ENCODE measurements at regions not wholly inside any gene's neighbourhood (a gene's known extent, or its start where the extent isn't known, plus 50 kb on each side); places are given as distances from the start of the nearest gene placed in this dataset.
"Not testable (repeated sequence)": the region's sequence is repeated elsewhere in the genome, so short reads cannot be mapped to it uniquely, and the experiment has no call there.

DNA sequence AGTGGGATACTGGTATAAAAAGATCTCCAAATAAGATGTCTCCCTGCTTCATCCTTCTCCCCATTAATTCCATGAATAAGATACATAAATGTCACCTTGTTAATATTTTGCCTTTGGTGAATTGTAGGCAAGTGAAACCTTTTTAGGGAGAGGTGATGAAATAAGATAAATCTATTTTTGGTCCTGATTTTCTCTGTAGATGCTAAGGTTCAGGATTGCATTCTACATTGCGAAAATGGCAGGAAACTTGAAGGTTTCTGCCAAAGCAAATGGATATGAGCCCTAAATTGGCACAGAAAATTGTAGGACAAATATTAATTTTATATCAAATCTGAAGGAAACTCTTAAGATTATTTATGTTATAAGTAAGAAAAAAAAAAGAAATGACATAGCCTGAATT is 107.1 kb downstream of the PLPPR4 start:
- TF ChIP-seq, protein P1, sequence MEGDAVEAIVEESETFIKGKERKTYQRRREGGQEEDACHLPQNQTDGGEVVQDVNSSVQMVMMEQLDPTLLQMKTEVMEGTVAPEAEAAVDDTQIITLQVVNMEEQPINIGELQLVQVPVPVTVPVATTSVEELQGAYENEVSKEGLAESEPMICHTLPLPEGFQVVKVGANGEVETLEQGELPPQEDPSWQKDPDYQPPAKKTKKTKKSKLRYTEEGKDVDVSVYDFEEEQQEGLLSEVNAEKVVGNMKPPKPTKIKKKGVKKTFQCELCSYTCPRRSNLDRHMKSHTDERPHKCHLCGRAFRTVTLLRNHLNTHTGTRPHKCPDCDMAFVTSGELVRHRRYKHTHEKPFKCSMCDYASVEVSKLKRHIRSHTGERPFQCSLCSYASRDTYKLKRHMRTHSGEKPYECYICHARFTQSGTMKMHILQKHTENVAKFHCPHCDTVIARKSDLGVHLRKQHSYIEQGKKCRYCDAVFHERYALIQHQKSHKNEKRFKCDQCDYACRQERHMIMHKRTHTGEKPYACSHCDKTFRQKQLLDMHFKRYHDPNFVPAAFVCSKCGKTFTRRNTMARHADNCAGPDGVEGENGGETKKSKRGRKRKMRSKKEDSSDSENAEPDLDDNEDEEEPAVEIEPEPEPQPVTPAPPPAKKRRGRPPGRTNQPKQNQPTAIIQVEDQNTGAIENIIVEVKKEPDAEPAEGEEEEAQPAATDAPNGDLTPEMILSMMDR (IDR thresholded peaks at IDR 0.05; ENCODE audit: low read depth, low read length) = no peak
- TF ChIP-seq POLR2A (IDR thresholded peaks at IDR 0.05; ENCODE audit: extremely low read depth, insufficient read length) (no peak), MYC (IDR thresholded peaks at IDR 0.05; ENCODE audit: low read depth, low read length) (no peak)
- TF ChIP-seq, protein P2, sequence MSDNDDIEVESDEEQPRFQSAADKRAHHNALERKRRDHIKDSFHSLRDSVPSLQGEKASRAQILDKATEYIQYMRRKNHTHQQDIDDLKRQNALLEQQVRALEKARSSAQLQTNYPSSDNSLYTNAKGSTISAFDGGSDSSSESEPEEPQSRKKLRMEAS (IDR thresholded peaks at IDR 0.05; ENCODE audit: low read depth, low read length) = no peak
- no peak overlapping the region for H3K4me3 ChIP-seq (ENCODE audit: low read depth, low read length)
- no peak for DNase-seq (ENCODE audit: low read depth)

DNA sequence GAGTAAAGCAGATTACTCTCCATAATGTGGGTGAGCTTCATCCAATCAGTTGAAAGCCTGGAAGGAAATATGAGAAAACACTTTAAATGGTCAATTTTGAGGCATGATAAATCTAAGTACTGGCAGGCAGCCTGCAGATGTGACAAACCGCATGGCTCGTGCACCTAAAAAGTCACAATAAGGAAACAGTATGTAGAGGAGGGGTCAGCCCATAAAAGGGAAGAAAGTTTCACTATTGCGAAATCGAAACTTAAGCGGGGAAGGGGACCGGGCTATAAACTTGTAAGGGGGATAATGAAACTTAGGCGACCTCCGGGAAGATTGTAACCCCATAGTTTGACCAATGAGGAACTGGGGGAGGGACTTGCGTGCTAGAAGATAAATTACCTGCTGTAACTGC is 109.8 kb downstream of the PLPPR4 start:
- H3K4me3 ChIP-seq (ENCODE audit: low read depth, low read length) = no peak overlapping the region
- peak; percentile 55 for DNase-seq (ENCODE audit: low read depth)
- TF ChIP-seq POLR2A (IDR thresholded peaks at IDR 0.05; ENCODE audit: extremely low read depth, insufficient read length) = no peak
- TF ChIP-seq MYC (IDR thresholded peaks at IDR 0.05; ENCODE audit: low read depth, low read length) = 0 out of 2 replicates have a peak, but pooled peaks have one; percentile 23
- TF ChIP-seq, protein P2 (IDR thresholded peaks at IDR 0.05; ENCODE audit: low read depth, low read length) = peak; percentile 42; the same call in 1 of the 2 replicates

DNA sequence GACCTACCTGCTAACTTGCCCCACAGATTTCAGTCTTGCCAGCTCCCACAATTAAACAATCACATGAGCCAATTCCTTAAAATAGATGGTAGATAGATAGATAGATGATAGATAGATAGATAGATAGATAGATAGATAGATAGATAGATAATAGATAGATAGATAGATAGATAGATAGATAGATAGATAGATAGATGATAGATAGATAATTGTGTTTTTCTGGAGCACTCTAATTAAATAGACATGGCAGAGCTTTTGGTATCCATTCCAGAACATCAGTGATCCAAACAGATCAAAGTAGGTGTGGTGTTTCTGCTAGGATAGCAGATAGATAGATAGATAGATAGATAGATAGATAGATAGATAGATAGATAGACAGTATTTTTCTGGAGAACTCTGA is 110.4 kb downstream of the PLPPR4 start:
- not testable (repeated sequence) for DNase-seq (ENCODE audit: low read depth); H3K4me3 ChIP-seq (ENCODE audit: low read depth, low read length)

DNA sequence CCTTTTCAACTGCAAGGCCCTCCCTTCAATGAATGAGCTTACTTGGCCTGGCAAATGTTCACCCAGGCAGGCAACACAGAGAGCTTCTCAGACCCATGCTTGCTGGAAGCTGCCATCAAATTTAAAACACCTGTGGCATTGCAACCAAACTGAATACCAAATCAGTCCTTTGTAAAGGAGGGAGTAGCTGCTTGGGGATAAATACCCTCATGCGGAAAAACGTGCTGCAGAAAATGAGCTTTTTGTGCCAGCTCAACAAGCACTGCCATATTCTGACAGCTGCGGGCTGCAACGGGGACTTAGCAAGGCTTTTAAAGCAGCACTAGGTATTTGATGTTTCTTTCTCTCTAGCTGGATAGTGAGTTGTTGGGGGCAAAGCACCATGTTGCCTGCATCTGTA is 119.7 kb downstream of the PLPPR4 start:
- no peak for DNase-seq (ENCODE audit: low read depth)
- no peak overlapping the region for H3K4me3 ChIP-seq (ENCODE audit: low read depth, low read length)
- TF ChIP-seq POLR2A (IDR thresholded peaks at IDR 0.05; ENCODE audit: extremely low read depth, insufficient read length) (no peak), MYC (IDR thresholded peaks at IDR 0.05; ENCODE audit: low read depth, low read length) (no peak)
- TF ChIP-seq, protein P2 (IDR thresholded peaks at IDR 0.05; ENCODE audit: low read depth, low read length) = no peak
- TF ChIP-seq, protein P1 (IDR thresholded peaks at IDR 0.05; ENCODE audit: low read depth, low read length) = no peak

DNA sequence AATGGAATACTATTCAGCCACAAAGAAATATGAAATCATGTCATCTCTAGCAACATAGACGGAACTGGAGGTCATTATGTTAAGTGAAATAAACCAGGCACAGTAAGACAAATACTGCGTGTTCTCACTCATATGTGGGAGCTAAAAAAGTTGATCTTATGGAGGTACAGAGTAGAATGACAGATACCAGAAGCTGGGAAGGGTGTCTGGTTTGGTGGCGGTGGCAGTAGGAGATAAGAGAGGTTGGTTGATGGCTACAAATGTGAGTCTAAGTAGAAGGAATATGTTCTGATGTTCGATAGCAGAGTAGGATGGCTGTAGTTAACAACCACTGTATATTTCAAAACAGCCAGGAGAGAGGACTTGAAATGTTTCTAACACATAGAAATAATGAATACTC is 121.6 kb downstream of the PLPPR4 start:
- TF ChIP-seq, protein P1 (IDR thresholded peaks at IDR 0.05; ENCODE audit: low read depth, low read length) = no peak
- TF ChIP-seq MYC (IDR thresholded peaks at IDR 0.05; ENCODE audit: low read depth, low read length) (no peak), POLR2A (IDR thresholded peaks at IDR 0.05; ENCODE audit: extremely low read depth, insufficient read length) (no peak)
- TF ChIP-seq, protein P2 (IDR thresholded peaks at IDR 0.05; ENCODE audit: low read depth, low read length) = no peak

DNA sequence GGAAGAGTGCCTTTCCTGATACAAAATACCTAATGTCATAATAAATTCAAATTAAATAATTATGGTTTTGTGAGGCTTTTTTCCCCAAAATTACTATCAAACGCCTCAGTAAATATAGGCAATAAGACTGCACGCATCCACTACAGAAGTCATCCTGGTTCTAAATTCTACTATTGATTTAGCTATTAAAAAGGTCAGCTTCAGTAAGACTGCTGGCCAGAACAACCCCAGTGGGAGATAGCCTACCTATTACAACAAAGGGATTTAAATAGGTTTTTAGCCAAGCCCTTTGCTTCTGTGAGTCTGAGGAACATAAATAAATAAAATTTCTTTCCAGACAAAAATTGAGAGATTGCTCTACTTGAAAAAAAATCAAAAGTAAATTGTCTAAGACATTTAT is 132.1 kb downstream of the PLPPR4 start:
- TF ChIP-seq, protein P2 (IDR thresholded peaks at IDR 0.05; ENCODE audit: low read depth, low read length) = no peak
- TF ChIP-seq POLR2A (IDR thresholded peaks at IDR 0.05; ENCODE audit: extremely low read depth, insufficient read length) (no peak), MYC (IDR thresholded peaks at IDR 0.05; ENCODE audit: low read depth, low read length) (no peak)
- TF ChIP-seq, protein P1 (IDR thresholded peaks at IDR 0.05; ENCODE audit: low read depth, low read length) = no peak
- no peak overlapping the region for H3K4me3 ChIP-seq (ENCODE audit: low read depth, low read length)
- DNase-seq (ENCODE audit: low read depth) = no peak

More for the DNA sequence above, 121.6 kb downstream of the PLPPR4 start:
- no peak overlapping the region for H3K4me3 ChIP-seq (ENCODE audit: low read depth, low read length)
- no peak for DNase-seq (ENCODE audit: low read depth)

DNA sequence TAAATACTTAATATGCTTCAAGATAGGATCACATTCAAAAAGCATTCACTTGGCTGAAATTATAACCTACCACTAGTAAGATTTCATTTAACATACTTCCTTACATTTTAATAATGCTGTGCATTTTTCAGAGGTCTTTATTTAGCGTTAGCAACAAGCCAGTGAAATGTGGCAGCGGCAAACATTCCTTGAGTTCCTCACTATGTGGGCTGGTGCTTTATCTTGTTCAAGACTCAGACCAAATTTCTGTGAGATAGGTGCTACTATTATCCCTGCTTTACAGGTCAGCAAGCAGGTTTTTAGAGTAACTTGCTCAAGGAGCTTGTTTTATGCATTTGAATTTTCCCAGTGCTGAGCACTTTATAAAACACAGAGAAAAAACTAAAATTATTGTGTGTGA is 132.7 kb downstream of the PLPPR4 start:
- TF ChIP-seq MYC (IDR thresholded peaks at IDR 0.05; ENCODE audit: low read depth, low read length) (no peak), POLR2A (IDR thresholded peaks at IDR 0.05; ENCODE audit: extremely low read depth, insufficient read length) (no peak)
- TF ChIP-seq, protein P1 (IDR thresholded peaks at IDR 0.05; ENCODE audit: low read depth, low read length) = no peak
- TF ChIP-seq, protein P2 (IDR thresholded peaks at IDR 0.05; ENCODE audit: low read depth, low read length) = no peak
- no peak for DNase-seq (ENCODE audit: low read depth)
- no peak overlapping the region for H3K4me3 ChIP-seq (ENCODE audit: low read depth, low read length)
